Vagina (tissue), 2 donors: ENCODE measurements at regions not wholly inside any gene's neighbourhood (a gene's known extent, or its start where the extent isn't known, plus 50 kb on each side); places are given as distances from the start of the nearest gene placed in this dataset.

Experiments
- DNase-seq, 2 donors: peaks; one replicate each; pipeline ENCODE4 v3.0.0-alpha.2; 2017; ENCODE audit errors: extremely low spot score in 2 of 2
- H3K27ac ChIP-seq: fragments of 200-600 bp; sonication (generic); one replicate; pipeline ENCODE4 v1.5.1; 2019
- H3K27me3 ChIP-seq: fragments of 200-600 bp; sonication (generic); one replicate; pipeline ENCODE4 v1.5.1; 2019
- H3K36me3 ChIP-seq, 2 donors: fragments of 200-600 bp; sonication (generic); one replicate each; pipeline ENCODE4 v1.5.1; 2017 to 2019
- H3K4me1 ChIP-seq: fragments of 200-600 bp; sonication (generic); one replicate; pipeline ENCODE4 v1.5.1; 2019
- H3K4me3 ChIP-seq, 2 donors: fragments of 200-600 bp; sonication (generic); 1 replicate in 1 of 2; 2 replicates in 1 of 2; pipeline ENCODE4 v1.5.1; 2016 to 2019
- H3K9me3 ChIP-seq: fragments of 200-600 bp; sonication (generic); one replicate; pipeline ENCODE4 v1.5.1; 2019
- POLR2A ChIP-seq, 2 donors: fragments of 450-650 bp; IDR thresholded peaks; one replicate each; pipeline ENCODE4 v1.6.1; 2017; ENCODE audit warnings: antibody characterized with exemption in 2 of 2, mild to moderate bottlenecking in 2 of 2, moderate library complexity in 2 of 2
- POLR2AphosphoS5 ChIP-seq, 2 donors: sonication (generic); formaldehyde crosslinking; IDR thresholded peaks; one replicate each; pipeline ENCODE4 v1.9.0; 2017; ENCODE audit warnings: antibody characterized with exemption in 2 of 2, mild to moderate bottlenecking in 2 of 2, low read depth in 1 of 2; ENCODE audit not compliant: insufficient read depth in 1 of 2
- intact Hi-C: fragments of 100-400 bp; cut with DNase I; formaldehyde crosslinking; loops from one replicate; pipeline ENCODE4 v1.15.1; 2023
- TF ChIP-seq, protein P1 (sequence below), 3 experiments: fragments of 450-650 bp in 2 of 3; fragments of 200-600 bp in 1 of 3; sonication (generic) in 1 of 3; IDR thresholded peaks; one replicate each; pipeline ENCODE4 v1.5.1; 2017 to 2019; ENCODE audit warnings: antibody characterized with exemption in 3 of 3, mild to moderate bottlenecking in 2 of 3, moderate library complexity in 2 of 3

GRCh38 chr18:67023059-67023458 is 419.2 kb upstream of the CDH19 start:
- intact Hi-C loops, result no loop called here
- H3K4me1 ChIP-seq, result no peaks in the 10 kb centered on the region
- no peak for DNase-seq
- no peaks in the 10 kb centered on the region for H3K36me3 ChIP-seq
- no peaks in the 10 kb centered on the region for H3K9me3 ChIP-seq
- no peaks in the 10 kb centered on the region for H3K27me3 ChIP-seq
- no peak overlapping the region for H3K27ac ChIP-seq
- no peak overlapping the region for H3K4me3 ChIP-seq
- TF ChIP-seq, protein P1, sequence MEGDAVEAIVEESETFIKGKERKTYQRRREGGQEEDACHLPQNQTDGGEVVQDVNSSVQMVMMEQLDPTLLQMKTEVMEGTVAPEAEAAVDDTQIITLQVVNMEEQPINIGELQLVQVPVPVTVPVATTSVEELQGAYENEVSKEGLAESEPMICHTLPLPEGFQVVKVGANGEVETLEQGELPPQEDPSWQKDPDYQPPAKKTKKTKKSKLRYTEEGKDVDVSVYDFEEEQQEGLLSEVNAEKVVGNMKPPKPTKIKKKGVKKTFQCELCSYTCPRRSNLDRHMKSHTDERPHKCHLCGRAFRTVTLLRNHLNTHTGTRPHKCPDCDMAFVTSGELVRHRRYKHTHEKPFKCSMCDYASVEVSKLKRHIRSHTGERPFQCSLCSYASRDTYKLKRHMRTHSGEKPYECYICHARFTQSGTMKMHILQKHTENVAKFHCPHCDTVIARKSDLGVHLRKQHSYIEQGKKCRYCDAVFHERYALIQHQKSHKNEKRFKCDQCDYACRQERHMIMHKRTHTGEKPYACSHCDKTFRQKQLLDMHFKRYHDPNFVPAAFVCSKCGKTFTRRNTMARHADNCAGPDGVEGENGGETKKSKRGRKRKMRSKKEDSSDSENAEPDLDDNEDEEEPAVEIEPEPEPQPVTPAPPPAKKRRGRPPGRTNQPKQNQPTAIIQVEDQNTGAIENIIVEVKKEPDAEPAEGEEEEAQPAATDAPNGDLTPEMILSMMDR (IDR thresholded peaks at IDR 0.05), result no peak
- TF ChIP-seq POLR2A (IDR thresholded peaks at IDR 0.05), result no peak
- TF ChIP-seq POLR2AphosphoS5 (IDR thresholded peaks at IDR 0.05; ENCODE audit: insufficient read depth in 1 of 2, low read depth in 1 of 2), result no peak

DNA sequence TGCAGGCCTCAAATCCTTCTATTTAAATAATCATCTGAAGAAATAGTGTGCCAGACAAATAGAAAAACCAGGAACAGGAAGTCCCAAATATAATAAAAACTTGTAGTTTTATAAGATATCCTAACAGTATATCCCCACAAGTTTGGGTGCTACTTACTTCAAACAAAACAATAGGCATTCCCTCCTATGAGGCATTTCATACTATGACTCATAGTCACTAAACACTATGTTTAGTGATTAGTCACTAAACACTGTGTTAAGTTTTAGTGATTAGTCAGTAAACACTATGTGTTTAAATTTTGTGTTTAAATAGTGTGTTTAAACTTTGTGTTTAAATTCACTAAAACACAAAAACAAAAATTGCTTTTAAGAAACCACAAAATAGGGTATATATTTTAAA is 407.0 kb upstream of the CDH19 start:
- no peak for TF ChIP-seq POLR2A (IDR thresholded peaks at IDR 0.05)
- TF ChIP-seq, protein P1 (IDR thresholded peaks at IDR 0.05), result no peak
- TF ChIP-seq POLR2AphosphoS5 (IDR thresholded peaks at IDR 0.05; ENCODE audit: insufficient read depth in 1 of 2, low read depth in 1 of 2), result no peak
- H3K4me3 ChIP-seq, result no peak overlapping the region
- no peak for DNase-seq

DNA sequence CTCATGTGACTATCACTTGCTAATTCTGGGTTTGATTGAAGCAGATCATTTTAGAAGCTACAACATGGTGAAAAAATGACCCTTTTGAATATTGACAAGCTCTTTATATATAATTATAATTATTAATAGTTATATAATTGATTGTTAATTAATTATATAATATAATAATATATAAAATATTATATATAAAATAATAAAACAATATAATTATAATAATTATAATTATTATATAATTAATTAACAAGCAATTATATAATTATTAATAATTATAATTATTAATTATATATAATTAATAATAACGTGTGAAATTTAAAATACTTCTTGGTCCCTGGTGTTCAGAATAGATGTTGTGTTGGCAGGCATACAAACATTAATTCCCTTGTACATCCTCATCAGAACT is 404.1 kb upstream of the CDH19 start:
- Histone ChIP-seq H3K27ac (no peak overlapping the region), H3K4me1 (no peaks in the 10 kb centered on the region), H3K4me3 (no peak overlapping the region), H3K36me3 (no peaks in the 10 kb centered on the region), H3K27me3 (no peaks in the 10 kb centered on the region), H3K9me3 (no peaks in the 10 kb centered on the region)
- DNase-seq, result no peak
- no peak for TF ChIP-seq POLR2AphosphoS5 (IDR thresholded peaks at IDR 0.05; ENCODE audit: insufficient read depth in 1 of 2, low read depth in 1 of 2)
- TF ChIP-seq, protein P1 (IDR thresholded peaks at IDR 0.05), result no peak
- TF ChIP-seq POLR2A (IDR thresholded peaks at IDR 0.05), result no peak
- intact Hi-C loops, result no loop called here

More for the DNA sequence above, 407.0 kb upstream of the CDH19 start:
- Histone ChIP-seq H3K27me3 (no peaks in the 10 kb centered on the region), H3K4me1 (no peaks in the 10 kb centered on the region), H3K36me3 (no peaks in the 10 kb centered on the region), H3K27ac (no peak overlapping the region), H3K9me3 (no peaks in the 10 kb centered on the region)
- intact Hi-C loops, result no loop called here

DNA sequence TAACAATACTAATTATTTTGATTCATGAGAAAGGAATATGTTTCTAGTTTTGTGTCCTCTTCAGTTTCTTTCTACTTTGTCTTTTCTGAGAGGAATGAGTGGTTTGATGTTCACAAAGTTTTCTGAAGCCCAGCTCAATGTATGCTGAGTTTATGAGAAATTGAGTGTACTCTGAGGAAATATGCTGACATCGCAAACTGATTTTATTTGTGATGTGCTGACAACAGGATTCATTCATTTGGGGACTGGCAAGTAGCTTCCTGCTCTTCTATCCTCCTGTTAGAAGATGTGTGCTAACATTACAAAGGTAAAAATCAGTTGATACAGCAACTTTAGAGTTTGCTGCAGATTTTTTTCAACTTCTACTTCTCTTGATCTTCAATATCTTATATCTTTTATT is 403.2 kb upstream of the CDH19 start:
- H3K27me3 ChIP-seq, result no peaks in the 10 kb centered on the region
- intact Hi-C loops, result no loop called here

GRCh38 chr18:67001052-67001451 is 397.2 kb upstream of the CDH19 start:
- TF ChIP-seq POLR2AphosphoS5 (IDR thresholded peaks at IDR 0.05; ENCODE audit: insufficient read depth in 1 of 2, low read depth in 1 of 2) (no peak), POLR2A (IDR thresholded peaks at IDR 0.05) (no peak)
- TF ChIP-seq, protein P1 (IDR thresholded peaks at IDR 0.05), result no peak
- no peaks in the 10 kb centered on the region for H3K27me3 ChIP-seq

More for the DNA sequence above, 403.2 kb upstream of the CDH19 start:
- Histone ChIP-seq H3K9me3 (no peaks in the 10 kb centered on the region), H3K36me3 (no peaks in the 10 kb centered on the region), H3K4me1 (no peaks in the 10 kb centered on the region), H3K27ac (no peak overlapping the region), H3K4me3 (no peak overlapping the region)
- no peak for DNase-seq
- TF ChIP-seq POLR2AphosphoS5 (IDR thresholded peaks at IDR 0.05; ENCODE audit: insufficient read depth in 1 of 2, low read depth in 1 of 2) (no peak), POLR2A (IDR thresholded peaks at IDR 0.05) (no peak)
- TF ChIP-seq, protein P1 (IDR thresholded peaks at IDR 0.05), result no peak

More at GRCh38 chr18:67001052-67001451, 397.2 kb upstream of the CDH19 start:
- Histone ChIP-seq H3K27ac (no peak overlapping the region), H3K36me3 (no peaks in the 10 kb centered on the region), H3K4me1 (no peaks in the 10 kb centered on the region), H3K4me3 (no peak overlapping the region), H3K9me3 (no peaks in the 10 kb centered on the region)
- intact Hi-C loops, result no loop called here
- no peak for DNase-seq
